ENCODE measurements at regions not wholly inside any gene's neighbourhood (a gene's known extent, or its start where the extent isn't known, plus 50 kb on each side); places are given as distances from the start of the nearest gene placed in this dataset.
"Not testable (repeated sequence)": the region's sequence is repeated elsewhere in the genome, so short reads cannot be mapped to it uniquely, and the experiment has no call there.

- no peak for DNase-seq
Observed at GRCh38 chr22:35138521-35138920, 72.6 kb downstream of the ISX start.

- peak; percentile 40 for DNase-seq
Observed at GRCh38 chr22:35140879-35141745, 75.2 kb downstream of the ISX start.

GRCh38 chr22:35148381-35148780 is 82.4 kb downstream of the ISX start:
- DNase-seq, result no peak

- DNase-seq, result peak; percentile 35
Observed at GRCh38 chr22:35148866-35149548, 83.0 kb downstream of the ISX start.

- peak; percentile 22 for DNase-seq
Observed at GRCh38 chr22:35150183-35151107, 84.5 kb downstream of the ISX start.

- no peak for DNase-seq
Observed at GRCh38 chr22:35152316-35152715, 86.4 kb downstream of the ISX start.

GRCh38 chr22:35154937-35155387 is 89.0 kb downstream of the ISX start:
- DNase-seq, result peak; percentile 29

- no peak for DNase-seq
Observed at GRCh38 chr22:35155403-35156025, 89.6 kb downstream of the ISX start.

GRCh38 chr22:35156945-35157344 is 91.0 kb downstream of the ISX start:
- no peak for DNase-seq

GRCh38 chr22:35158336-35158735 is 92.4 kb downstream of the ISX start:
- no peak for DNase-seq

- no peak for DNase-seq
Observed at GRCh38 chr22:35159343-35159742, 93.4 kb downstream of the ISX start.

GRCh38 chr22:35160268-35160667 is 94.3 kb downstream of the ISX start:
- DNase-seq, result no peak

GRCh38 chr22:35165896-35166295 is 91.4 kb upstream of the HMGXB4 start:
- DNase-seq, result not testable (repeated sequence)

- DNase-seq, result no peak
Observed at GRCh38 chr22:35170716-35171697, 86.3 kb upstream of the HMGXB4 start.

GRCh38 chr22:35172442-35172841 is 84.9 kb upstream of the HMGXB4 start:
- peak; percentile 75 for DNase-seq

- no peak for DNase-seq
Observed at GRCh38 chr22:35173655-35174054, 83.6 kb upstream of the HMGXB4 start.

GRCh38 chr22:35174401-35175038 is 82.8 kb upstream of the HMGXB4 start:
- no peak for DNase-seq

- DNase-seq, result no peak
Observed at GRCh38 chr22:35175392-35175791, 81.9 kb upstream of the HMGXB4 start.

GRCh38 chr22:35177811-35178210 is 79.5 kb upstream of the HMGXB4 start:
- no peak for DNase-seq

GRCh38 chr22:35178446-35178845 is 78.8 kb upstream of the HMGXB4 start:
- no peak for DNase-seq

GRCh38 chr22:35183917-35184316 is 73.4 kb upstream of the HMGXB4 start:
- DNase-seq, result no peak

Data from NCI-H1694 (cell line).